ENCODE measurements at regions not wholly inside any gene's neighbourhood (a gene's known extent, or its start where the extent isn't known, plus 50 kb on each side); places are given as distances from the start of the nearest gene placed in this dataset.
"Not testable (repeated sequence)": the region's sequence is repeated elsewhere in the genome, so short reads cannot be mapped to it uniquely, and the experiment has no call there.

DNA sequence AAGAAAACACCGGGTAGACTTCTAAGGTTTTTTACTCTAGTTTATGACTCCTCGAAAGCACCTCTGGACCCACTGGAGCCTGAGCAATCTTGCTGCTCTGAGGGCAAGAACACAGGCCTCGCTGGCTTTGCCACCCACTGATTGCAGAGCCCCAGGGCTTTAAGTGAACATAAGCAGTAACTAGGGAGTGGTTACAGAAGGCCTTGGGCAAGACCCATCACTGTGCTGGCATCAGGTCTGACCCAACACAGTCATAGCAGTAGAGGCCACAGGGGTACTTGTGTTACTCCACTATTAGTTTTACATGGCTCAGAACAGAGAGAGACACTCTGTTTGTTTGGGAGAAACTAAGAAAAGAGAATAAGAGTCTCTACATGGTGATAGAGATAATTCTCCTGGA lies 684.5 kb downstream of the FAM181B start:
- Histone ChIP-seq H3K27me3 (replicated peaks; ENCODE audit: control insufficient read depth, insufficient read depth, low read length) (no peaks in the 10 kb centered on the region), H3K9me3 (ENCODE audit: control insufficient read depth, low read length) (no peaks in the 10 kb centered on the region)
- DNase-seq (ENCODE audit: low read depth), result no peak

DNA sequence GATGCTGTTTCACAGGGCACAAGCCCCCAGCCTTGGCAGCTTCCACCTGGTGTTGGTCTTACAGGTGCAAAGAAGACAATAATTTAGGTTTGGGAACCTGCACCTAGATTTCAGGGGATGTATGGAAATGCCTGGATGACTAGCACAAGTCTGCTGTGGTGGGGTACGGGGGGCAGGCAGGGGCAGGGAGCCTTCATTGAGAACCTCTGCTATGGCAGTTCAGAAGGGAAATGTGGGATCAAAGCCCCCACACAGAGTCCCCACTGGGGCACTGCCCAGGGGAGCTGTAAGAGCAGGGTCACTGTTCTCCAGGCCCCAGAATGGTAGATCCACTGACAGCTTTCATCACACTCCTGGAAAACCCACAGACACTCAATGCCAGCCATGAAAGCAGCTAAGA lies 686.5 kb downstream of the FAM181B start:
- no peak overlapping the region for H3K9ac ChIP-seq (ENCODE audit: low read length)
- no peak for DNase-seq (ENCODE audit: low read depth)
- no peaks in the 10 kb centered on the region for H3K9me3 ChIP-seq (ENCODE audit: control insufficient read depth, low read length)
- no peak overlapping the region for H3K4me3 ChIP-seq (ENCODE audit: low read length)
- H3K4me1 ChIP-seq (ENCODE audit: control insufficient read depth, insufficient read depth, low read length), result peaks cover 8% of the 10 kb centered on the region
- H3K27me3 ChIP-seq (replicated peaks; ENCODE audit: control insufficient read depth, insufficient read depth, low read length), result no peaks in the 10 kb centered on the region
- H3K36me3 ChIP-seq (ENCODE audit: control insufficient read depth, insufficient read depth, low read length, severe bottlenecking), result no peaks in the 10 kb centered on the region

More for the DNA sequence above, 684.5 kb downstream of the FAM181B start:
- no peak overlapping the region for H3K9ac ChIP-seq (ENCODE audit: low read length)
- H3K4me1 ChIP-seq (ENCODE audit: control insufficient read depth, insufficient read depth, low read length), result peaks cover 5% of the 10 kb centered on the region
- no peak overlapping the region for H3K4me3 ChIP-seq (ENCODE audit: low read length)
- no peaks in the 10 kb centered on the region for H3K36me3 ChIP-seq (ENCODE audit: control insufficient read depth, insufficient read depth, low read length, severe bottlenecking)

DNA sequence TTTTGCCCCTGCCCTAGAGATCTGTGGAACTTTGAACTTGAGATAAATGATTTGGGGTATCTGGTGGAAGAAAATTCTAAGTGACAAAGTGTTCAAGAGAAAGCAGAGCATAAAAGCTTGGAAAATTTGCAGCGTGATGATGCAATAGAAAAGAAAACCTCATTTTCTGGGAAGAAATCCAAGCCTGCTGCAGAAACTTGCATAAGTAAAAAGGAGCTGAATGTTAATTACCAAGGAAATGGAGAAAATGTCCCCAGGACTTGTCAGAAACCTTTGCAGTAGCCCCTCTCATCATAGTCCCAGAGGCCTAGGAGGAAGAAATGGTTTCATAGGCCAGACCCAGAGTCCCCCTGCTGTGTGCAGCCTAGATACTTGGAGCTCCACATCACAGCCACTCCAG lies 686.9 kb downstream of the FAM181B start:
- no peaks in the 10 kb centered on the region for H3K36me3 ChIP-seq (ENCODE audit: control insufficient read depth, insufficient read depth, low read length, severe bottlenecking)
- peak; percentile 7 for DNase-seq (ENCODE audit: low read depth)

DNA sequence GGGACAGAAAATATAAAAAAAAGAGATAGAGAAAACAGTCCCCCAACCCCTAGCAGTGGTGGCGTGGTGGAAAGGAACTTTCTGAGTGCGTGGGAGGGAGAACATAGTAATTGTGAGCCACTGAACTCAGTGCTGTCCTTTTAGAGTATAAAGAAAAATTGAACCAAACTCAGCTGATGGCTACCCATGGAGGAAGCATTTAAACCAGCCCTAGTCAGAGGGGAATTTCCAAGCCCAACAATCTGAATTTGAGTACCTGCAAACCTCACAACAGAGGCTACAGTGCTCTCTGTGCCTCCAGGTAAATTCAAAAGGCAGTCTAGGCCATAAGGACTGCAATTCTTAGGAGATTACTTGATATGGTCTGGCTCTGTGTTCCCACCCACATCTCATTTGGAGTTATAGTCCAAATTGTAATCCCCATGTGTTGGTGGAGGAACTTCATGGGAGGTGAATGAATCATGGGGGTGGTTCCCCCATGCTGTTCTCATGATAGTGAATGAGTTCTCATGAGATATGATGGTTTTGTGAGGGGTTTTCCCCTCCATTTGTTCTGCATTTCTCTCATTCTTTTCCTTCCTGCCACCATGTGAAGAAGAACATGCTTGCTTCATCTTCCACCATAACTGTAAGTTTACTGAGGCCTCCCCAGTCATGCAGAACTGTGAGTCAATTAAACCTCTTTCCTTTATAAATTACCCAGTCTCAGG lies 687.8 kb downstream of the FAM181B start:
- Histone ChIP-seq H3K27me3 (replicated peaks; ENCODE audit: control insufficient read depth, insufficient read depth, low read length) (no peaks in the 10 kb centered on the region), H3K9ac (ENCODE audit: low read length) (no peak overlapping the region), H3K9me3 (ENCODE audit: control insufficient read depth, low read length) (no peaks in the 10 kb centered on the region), H3K36me3 (ENCODE audit: control insufficient read depth, insufficient read depth, low read length, severe bottlenecking) (no peaks in the 10 kb centered on the region), H3K4me1 (ENCODE audit: control insufficient read depth, insufficient read depth, low read length) (peaks cover 8% of the 10 kb centered on the region), H3K4me3 (ENCODE audit: low read length) (no peak overlapping the region)
- no peak for DNase-seq (ENCODE audit: low read depth)

More for the DNA sequence above, 686.9 kb downstream of the FAM181B start:
- Histone ChIP-seq H3K4me1 (ENCODE audit: control insufficient read depth, insufficient read depth, low read length) (peaks cover 8% of the 10 kb centered on the region), H3K27me3 (replicated peaks; ENCODE audit: control insufficient read depth, insufficient read depth, low read length) (no peaks in the 10 kb centered on the region), H3K9ac (ENCODE audit: low read length) (no peak overlapping the region), H3K9me3 (ENCODE audit: control insufficient read depth, low read length) (no peaks in the 10 kb centered on the region), H3K4me3 (ENCODE audit: low read length) (no peak overlapping the region)

- Histone ChIP-seq H3K36me3 (ENCODE audit: control insufficient read depth, insufficient read depth, low read length, severe bottlenecking) (no peaks in the 10 kb centered on the region), H3K4me1 (ENCODE audit: control insufficient read depth, insufficient read depth, low read length) (peaks cover 8% of the 10 kb centered on the region), H3K9ac (ENCODE audit: low read length) (no peak overlapping the region), H3K27me3 (replicated peaks; ENCODE audit: control insufficient read depth, insufficient read depth, low read length) (no peaks in the 10 kb centered on the region), H3K9me3 (ENCODE audit: control insufficient read depth, low read length) (no peaks in the 10 kb centered on the region), H3K4me3 (ENCODE audit: low read length) (no peak overlapping the region)
- DNase-seq (ENCODE audit: low read depth), result no peak
Observed at GRCh38 chr11:82043316-82043715, 690.3 kb downstream of the FAM181B start.

GRCh38 chr11:82041764-82042163 lies 691.9 kb downstream of the FAM181B start:
- Histone ChIP-seq H3K9me3 (ENCODE audit: control insufficient read depth, low read length) (no peaks in the 10 kb centered on the region), H3K27me3 (replicated peaks; ENCODE audit: control insufficient read depth, insufficient read depth, low read length) (no peaks in the 10 kb centered on the region), H3K4me3 (ENCODE audit: low read length) (no peak overlapping the region), H3K36me3 (ENCODE audit: control insufficient read depth, insufficient read depth, low read length, severe bottlenecking) (no peaks in the 10 kb centered on the region), H3K9ac (ENCODE audit: low read length) (no peak overlapping the region), H3K4me1 (ENCODE audit: control insufficient read depth, insufficient read depth, low read length) (peaks cover 3% of the 10 kb centered on the region)
- no peak for DNase-seq (ENCODE audit: low read depth)

DNA sequence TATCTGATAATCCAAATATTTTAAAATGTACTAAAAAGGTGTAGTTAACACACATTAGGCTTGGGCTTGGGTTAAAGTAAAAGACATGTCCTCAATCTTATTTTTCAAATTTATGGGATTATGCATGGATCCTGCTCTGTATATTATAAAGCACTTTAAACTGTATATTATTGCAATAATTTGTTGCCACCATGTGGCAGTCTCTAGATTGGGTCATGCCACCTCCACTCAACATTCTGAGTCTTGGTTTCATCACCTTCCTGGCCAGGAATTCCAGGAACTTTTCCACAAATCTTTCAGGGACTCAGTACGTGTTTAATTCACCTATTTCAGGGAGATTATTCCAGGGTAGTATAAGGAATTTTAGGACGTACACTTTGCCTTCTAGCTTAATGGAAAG lies 695.5 kb downstream of the FAM181B start:
- no peak overlapping the region for H3K4me3 ChIP-seq (ENCODE audit: low read length)
- no peaks in the 10 kb centered on the region for H3K4me1 ChIP-seq (ENCODE audit: control insufficient read depth, insufficient read depth, low read length)
- H3K27me3 ChIP-seq (replicated peaks; ENCODE audit: control insufficient read depth, insufficient read depth, low read length), result no peaks in the 10 kb centered on the region
- no peaks in the 10 kb centered on the region for H3K36me3 ChIP-seq (ENCODE audit: control insufficient read depth, insufficient read depth, low read length, severe bottlenecking)
- no peaks in the 10 kb centered on the region for H3K9me3 ChIP-seq (ENCODE audit: control insufficient read depth, low read length)
- no peak overlapping the region for H3K9ac ChIP-seq (ENCODE audit: low read length)
- no peak for DNase-seq (ENCODE audit: low read depth)

- no peaks in the 10 kb centered on the region for H3K4me1 ChIP-seq (ENCODE audit: control insufficient read depth, insufficient read depth, low read length)
- DNase-seq (ENCODE audit: low read depth), result no peak
- no peaks in the 10 kb centered on the region for H3K36me3 ChIP-seq (ENCODE audit: control insufficient read depth, insufficient read depth, low read length, severe bottlenecking)
- H3K27me3 ChIP-seq (replicated peaks; ENCODE audit: control insufficient read depth, insufficient read depth, low read length), result no peaks in the 10 kb centered on the region
- no peak overlapping the region for H3K4me3 ChIP-seq (ENCODE audit: low read length)
- no peak overlapping the region for H3K9ac ChIP-seq (ENCODE audit: low read length)
- H3K9me3 ChIP-seq (ENCODE audit: control insufficient read depth, low read length), result no peaks in the 10 kb centered on the region
Observed at GRCh38 chr11:82034527-82034926, 699.1 kb downstream of the FAM181B start.

- not testable (repeated sequence) for H3K4me3 ChIP-seq (ENCODE audit: low read length); H3K9me3 ChIP-seq (ENCODE audit: control insufficient read depth, low read length); H3K27me3 ChIP-seq (replicated peaks; ENCODE audit: control insufficient read depth, insufficient read depth, low read length); H3K4me1 ChIP-seq (ENCODE audit: control insufficient read depth, insufficient read depth, low read length); H3K9ac ChIP-seq (ENCODE audit: low read length); DNase-seq (ENCODE audit: low read depth); H3K36me3 ChIP-seq (ENCODE audit: control insufficient read depth, insufficient read depth, low read length, severe bottlenecking)
Observed at GRCh38 chr11:82027335-82027734, 706.3 kb downstream of the FAM181B start.

DNA sequence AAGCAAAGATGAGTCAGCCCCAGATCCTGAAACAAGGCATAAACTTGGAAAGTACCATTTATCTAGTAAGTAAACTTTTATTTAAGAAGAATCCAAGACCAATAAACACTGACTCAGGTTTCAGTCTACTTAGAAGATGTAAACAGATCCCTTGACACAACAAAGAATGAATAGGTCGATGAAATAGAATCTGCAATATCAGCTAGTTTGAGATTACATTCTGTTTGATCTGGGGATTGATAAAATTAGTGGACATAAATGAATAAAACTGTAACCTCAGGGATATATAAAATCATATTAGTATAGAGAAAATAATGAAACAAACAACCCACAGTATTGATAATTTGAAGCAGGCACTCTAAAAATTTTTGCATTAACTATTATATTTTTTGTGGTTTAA lies 708.9 kb downstream of the FAM181B start:
- H3K4me3 ChIP-seq (ENCODE audit: low read length), result no peak overlapping the region
- H3K36me3 ChIP-seq (ENCODE audit: control insufficient read depth, insufficient read depth, low read length, severe bottlenecking), result no peaks in the 10 kb centered on the region
- no peaks in the 10 kb centered on the region for H3K4me1 ChIP-seq (ENCODE audit: control insufficient read depth, insufficient read depth, low read length)
- DNase-seq (ENCODE audit: low read depth), result no peak
- H3K27me3 ChIP-seq (replicated peaks; ENCODE audit: control insufficient read depth, insufficient read depth, low read length), result no peaks in the 10 kb centered on the region
- no peak overlapping the region for H3K9ac ChIP-seq (ENCODE audit: low read length)
- no peaks in the 10 kb centered on the region for H3K9me3 ChIP-seq (ENCODE audit: control insufficient read depth, low read length)

GRCh38 chr11:82012276-82012675 lies 721.4 kb downstream of the FAM181B start:
- DNase-seq (ENCODE audit: low read depth), result no peak
- Histone ChIP-seq H3K36me3 (ENCODE audit: control insufficient read depth, insufficient read depth, low read length, severe bottlenecking) (no peaks in the 10 kb centered on the region), H3K9me3 (ENCODE audit: control insufficient read depth, low read length) (no peaks in the 10 kb centered on the region), H3K27me3 (replicated peaks; ENCODE audit: control insufficient read depth, insufficient read depth, low read length) (no peaks in the 10 kb centered on the region), H3K4me1 (ENCODE audit: control insufficient read depth, insufficient read depth, low read length) (no peaks in the 10 kb centered on the region), H3K4me3 (ENCODE audit: low read length) (no peak overlapping the region), H3K9ac (ENCODE audit: low read length) (no peak overlapping the region)

GRCh38 chr11:82009133-82009532 lies 724.5 kb downstream of the FAM181B start:
- H3K4me3 ChIP-seq (ENCODE audit: low read length), result no peak overlapping the region
- H3K4me1 ChIP-seq (ENCODE audit: control insufficient read depth, insufficient read depth, low read length), result peaks cover 3% of the 10 kb centered on the region
- no peaks in the 10 kb centered on the region for H3K36me3 ChIP-seq (ENCODE audit: control insufficient read depth, insufficient read depth, low read length, severe bottlenecking)
- DNase-seq (ENCODE audit: low read depth), result no peak
- H3K27me3 ChIP-seq (replicated peaks; ENCODE audit: control insufficient read depth, insufficient read depth, low read length), result no peaks in the 10 kb centered on the region
- no peaks in the 10 kb centered on the region for H3K9me3 ChIP-seq (ENCODE audit: control insufficient read depth, low read length)
- H3K9ac ChIP-seq (ENCODE audit: low read length), result no peak overlapping the region

All from adipocyte (in vitro differentiated cells).